ENCODE measurements at regions not wholly inside any gene's neighbourhood (a gene's known extent, or its start where the extent isn't known, plus 50 kb on each side); places are given as distances from the start of the nearest gene placed in this dataset.

DNA sequence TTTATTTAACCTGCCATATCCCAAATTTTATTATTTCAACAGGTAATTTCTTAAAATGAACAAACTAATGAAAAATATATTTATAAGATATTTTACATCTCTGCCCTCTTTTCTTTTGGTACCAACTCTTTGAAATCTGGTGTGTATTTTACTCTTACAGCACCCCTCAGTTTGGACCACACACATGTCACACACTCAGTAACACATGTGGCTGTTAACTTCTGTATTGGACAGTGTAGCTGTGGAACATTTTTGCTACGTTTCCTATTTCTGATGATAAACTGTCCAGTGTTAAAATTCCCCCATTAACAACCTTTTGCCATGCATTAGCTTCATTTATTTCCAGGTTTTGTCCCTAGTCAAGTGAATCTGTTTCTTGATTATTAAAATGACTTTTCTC is 250.6 kb downstream of the NFKBIZ start:
- TF ChIP-seq, protein P1, sequence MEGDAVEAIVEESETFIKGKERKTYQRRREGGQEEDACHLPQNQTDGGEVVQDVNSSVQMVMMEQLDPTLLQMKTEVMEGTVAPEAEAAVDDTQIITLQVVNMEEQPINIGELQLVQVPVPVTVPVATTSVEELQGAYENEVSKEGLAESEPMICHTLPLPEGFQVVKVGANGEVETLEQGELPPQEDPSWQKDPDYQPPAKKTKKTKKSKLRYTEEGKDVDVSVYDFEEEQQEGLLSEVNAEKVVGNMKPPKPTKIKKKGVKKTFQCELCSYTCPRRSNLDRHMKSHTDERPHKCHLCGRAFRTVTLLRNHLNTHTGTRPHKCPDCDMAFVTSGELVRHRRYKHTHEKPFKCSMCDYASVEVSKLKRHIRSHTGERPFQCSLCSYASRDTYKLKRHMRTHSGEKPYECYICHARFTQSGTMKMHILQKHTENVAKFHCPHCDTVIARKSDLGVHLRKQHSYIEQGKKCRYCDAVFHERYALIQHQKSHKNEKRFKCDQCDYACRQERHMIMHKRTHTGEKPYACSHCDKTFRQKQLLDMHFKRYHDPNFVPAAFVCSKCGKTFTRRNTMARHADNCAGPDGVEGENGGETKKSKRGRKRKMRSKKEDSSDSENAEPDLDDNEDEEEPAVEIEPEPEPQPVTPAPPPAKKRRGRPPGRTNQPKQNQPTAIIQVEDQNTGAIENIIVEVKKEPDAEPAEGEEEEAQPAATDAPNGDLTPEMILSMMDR (conservative IDR thresholded peaks at IDR 0.05; ENCODE audit: low read length), result no peak
- no peak for TF ChIP-seq EZH2phosphoT487 (IDR thresholded peaks at IDR 0.05; ENCODE audit: borderline replicate concordance, low read depth, low read length)
